Progenitor cell of endocrine pancreas (in vitro differentiated cells): ENCODE measurements at regions not wholly inside any gene's neighbourhood (a gene's known extent, or its start where the extent isn't known, plus 50 kb on each side); places are given as distances from the start of the nearest gene placed in this dataset.

Source experiments
- DNase-seq: peaks from one replicate; pipeline ENCODE4 v3.0.0; 2021; ENCODE audit warnings: low spot score; ENCODE audit not compliant: unreplicated experiment
- H3K27ac Mint-ChIP-seq: 2 replicates; pipeline ENCODE4 v1.8.0; 2021; ENCODE audit warnings: mild to moderate bottlenecking, moderate library complexity, mixed read lengths
- H3K27me3 Mint-ChIP-seq: 2 replicates; pipeline ENCODE4 v1.8.0; 2021; ENCODE audit warnings: mixed read lengths
- H3K36me3 Mint-ChIP-seq: 2 replicates; pipeline ENCODE4 v1.8.0; 2022; ENCODE audit warnings: mixed read lengths; ENCODE audit not compliant: insufficient read depth
- H3K4me1 Mint-ChIP-seq: 2 replicates; pipeline ENCODE4 v1.8.0; 2021; ENCODE audit warnings: low read depth, mixed read lengths
- H3K4me3 Mint-ChIP-seq: 2 replicates; pipeline ENCODE4 v1.8.0; 2021; ENCODE audit warnings: low read depth, mild to moderate bottlenecking, moderate library complexity, mixed read lengths
- H3K9me3 Mint-ChIP-seq: 2 replicates; pipeline ENCODE4 v1.8.0; 2021; ENCODE audit warnings: low read depth, mixed read lengths
- CTCF ChIP-seq: fragments of 200-600 bp; sonication (generic); IDR thresholded peaks from one replicate; pipeline ENCODE4 v1.5.0; 2021; ENCODE audit warnings: antibody characterized with exemption, mild to moderate bottlenecking; ENCODE audit not compliant: unreplicated experiment

- Mint-ChIP-seq H3K9me3 (peaks cover 14% of the 10 kb centered on the region), H3K36me3 (no peaks in the 10 kb centered on the region), H3K27me3 (no peaks in the 10 kb centered on the region), H3K4me3 (no peak overlapping the region), H3K27ac (no peak overlapping the region), H3K4me1 (no peaks in the 10 kb centered on the region)
- DNase-seq: no peak
- no peak for TF ChIP-seq CTCF
Observed at GRCh38 chr5:33114361-33114760, 326.4 kb upstream of the TARS1 start.

DNA sequence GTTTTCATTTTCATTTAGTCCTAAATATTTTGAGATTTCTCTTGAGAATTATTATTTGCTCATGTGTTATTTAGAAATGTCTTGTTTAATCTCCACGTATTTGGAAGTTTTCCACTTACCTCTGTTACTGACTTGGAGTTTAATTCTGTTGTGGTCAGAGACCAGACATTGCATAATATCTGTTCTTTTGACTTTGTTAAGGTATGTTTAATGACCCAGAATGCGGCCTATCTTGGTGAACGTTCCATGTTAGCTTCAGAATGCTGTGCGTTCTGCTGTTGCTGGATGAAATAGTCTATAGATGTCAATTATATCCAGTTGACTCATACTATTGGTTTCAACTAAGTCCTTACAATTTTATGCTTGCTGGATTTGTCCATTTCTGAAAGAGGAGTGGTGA is 325.3 kb upstream of the TARS1 start:
- H3K4me1 Mint-ChIP-seq: no peaks in the 10 kb centered on the region
- no peak overlapping the region for H3K27ac Mint-ChIP-seq
- H3K9me3 Mint-ChIP-seq: peaks cover 13% of the 10 kb centered on the region
- no peak for TF ChIP-seq CTCF
- H3K36me3 Mint-ChIP-seq: no peaks in the 10 kb centered on the region
- no peaks in the 10 kb centered on the region for H3K27me3 Mint-ChIP-seq
- no peak overlapping the region for H3K4me3 Mint-ChIP-seq
- no peak for DNase-seq

- Mint-ChIP-seq H3K27ac (no peak overlapping the region), H3K4me3 (no peak overlapping the region), H3K4me1 (no peaks in the 10 kb centered on the region), H3K36me3 (no peaks in the 10 kb centered on the region), H3K27me3 (no peaks in the 10 kb centered on the region), H3K9me3 (peaks cover 7% of the 10 kb centered on the region)
- DNase-seq: no peak
- TF ChIP-seq CTCF: no peak
Observed at GRCh38 chr5:33118761-33119415, 321.9 kb upstream of the TARS1 start.

- peaks cover 3% of the 10 kb centered on the region for H3K9me3 Mint-ChIP-seq
- no peak for TF ChIP-seq CTCF
- no peak overlapping the region for H3K27ac Mint-ChIP-seq
Observed at GRCh38 chr5:33120671-33121070, 320.1 kb upstream of the TARS1 start.

GRCh38 chr5:33129309-33129708 is 311.5 kb upstream of the TARS1 start:
- Mint-ChIP-seq H3K36me3 (no peaks in the 10 kb centered on the region), H3K27me3 (no peaks in the 10 kb centered on the region), H3K27ac (no peak overlapping the region), H3K9me3 (peaks cover 14% of the 10 kb centered on the region), H3K4me3 (no peak overlapping the region), H3K4me1 (no peaks in the 10 kb centered on the region)
- no peak for DNase-seq
- no peak for TF ChIP-seq CTCF

More at GRCh38 chr5:33120671-33121070, 320.1 kb upstream of the TARS1 start:
- H3K4me1 Mint-ChIP-seq: no peaks in the 10 kb centered on the region
- no peaks in the 10 kb centered on the region for H3K27me3 Mint-ChIP-seq
- no peaks in the 10 kb centered on the region for H3K36me3 Mint-ChIP-seq
- no peak for DNase-seq
- H3K4me3 Mint-ChIP-seq: no peak overlapping the region
